ENCODE measurements at regions not wholly inside any gene's neighbourhood (a gene's known extent, or its start where the extent isn't known, plus 50 kb on each side); places are given as distances from the start of the nearest gene placed in this dataset.

DNA sequence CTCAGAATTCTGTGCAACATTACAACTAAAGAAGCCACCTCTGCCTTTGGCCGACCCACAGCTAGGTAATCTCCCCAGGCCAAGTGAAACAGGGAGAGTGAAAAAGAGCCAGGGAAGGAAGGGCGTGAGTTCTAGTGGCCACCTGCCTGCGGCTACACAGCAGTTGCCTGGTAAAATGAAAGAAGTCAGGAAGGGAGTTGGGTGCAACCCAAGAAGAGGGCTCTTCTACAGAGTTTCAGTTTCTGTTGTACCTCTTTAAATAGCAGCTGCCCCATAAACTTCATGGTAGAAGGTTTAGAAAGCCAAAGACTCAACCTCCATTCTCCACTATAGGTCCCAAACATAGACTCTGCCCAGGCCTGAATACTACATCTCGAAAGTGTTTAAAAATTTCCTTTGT lies 76.2 kb upstream of the TMEM168 start:
- TF ChIP-seq SPI1 (IDR thresholded peaks at IDR 0.05; ENCODE audit: borderline replicate concordance, low read depth) = no peak
- no peak for TF ChIP-seq GABPA (IDR thresholded peaks at IDR 0.05; ENCODE audit: low read depth)
- TF ChIP-seq, protein P1, sequence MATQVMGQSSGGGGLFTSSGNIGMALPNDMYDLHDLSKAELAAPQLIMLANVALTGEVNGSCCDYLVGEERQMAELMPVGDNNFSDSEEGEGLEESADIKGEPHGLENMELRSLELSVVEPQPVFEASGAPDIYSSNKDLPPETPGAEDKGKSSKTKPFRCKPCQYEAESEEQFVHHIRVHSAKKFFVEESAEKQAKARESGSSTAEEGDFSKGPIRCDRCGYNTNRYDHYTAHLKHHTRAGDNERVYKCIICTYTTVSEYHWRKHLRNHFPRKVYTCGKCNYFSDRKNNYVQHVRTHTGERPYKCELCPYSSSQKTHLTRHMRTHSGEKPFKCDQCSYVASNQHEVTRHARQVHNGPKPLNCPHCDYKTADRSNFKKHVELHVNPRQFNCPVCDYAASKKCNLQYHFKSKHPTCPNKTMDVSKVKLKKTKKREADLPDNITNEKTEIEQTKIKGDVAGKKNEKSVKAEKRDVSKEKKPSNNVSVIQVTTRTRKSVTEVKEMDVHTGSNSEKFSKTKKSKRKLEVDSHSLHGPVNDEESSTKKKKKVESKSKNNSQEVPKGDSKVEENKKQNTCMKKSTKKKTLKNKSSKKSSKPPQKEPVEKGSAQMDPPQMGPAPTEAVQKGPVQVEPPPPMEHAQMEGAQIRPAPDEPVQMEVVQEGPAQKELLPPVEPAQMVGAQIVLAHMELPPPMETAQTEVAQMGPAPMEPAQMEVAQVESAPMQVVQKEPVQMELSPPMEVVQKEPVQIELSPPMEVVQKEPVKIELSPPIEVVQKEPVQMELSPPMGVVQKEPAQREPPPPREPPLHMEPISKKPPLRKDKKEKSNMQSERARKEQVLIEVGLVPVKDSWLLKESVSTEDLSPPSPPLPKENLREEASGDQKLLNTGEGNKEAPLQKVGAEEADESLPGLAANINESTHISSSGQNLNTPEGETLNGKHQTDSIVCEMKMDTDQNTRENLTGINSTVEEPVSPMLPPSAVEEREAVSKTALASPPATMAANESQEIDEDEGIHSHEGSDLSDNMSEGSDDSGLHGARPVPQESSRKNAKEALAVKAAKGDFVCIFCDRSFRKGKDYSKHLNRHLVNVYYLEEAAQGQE (IDR thresholded peaks at IDR 0.05; ENCODE audit: insufficient replicate concordance, low read depth) = no peak
- no peak for TF ChIP-seq POLR2AphosphoS5 (IDR thresholded peaks at IDR 0.05; ENCODE audit: low read depth)
- TF ChIP-seq, protein P2, sequence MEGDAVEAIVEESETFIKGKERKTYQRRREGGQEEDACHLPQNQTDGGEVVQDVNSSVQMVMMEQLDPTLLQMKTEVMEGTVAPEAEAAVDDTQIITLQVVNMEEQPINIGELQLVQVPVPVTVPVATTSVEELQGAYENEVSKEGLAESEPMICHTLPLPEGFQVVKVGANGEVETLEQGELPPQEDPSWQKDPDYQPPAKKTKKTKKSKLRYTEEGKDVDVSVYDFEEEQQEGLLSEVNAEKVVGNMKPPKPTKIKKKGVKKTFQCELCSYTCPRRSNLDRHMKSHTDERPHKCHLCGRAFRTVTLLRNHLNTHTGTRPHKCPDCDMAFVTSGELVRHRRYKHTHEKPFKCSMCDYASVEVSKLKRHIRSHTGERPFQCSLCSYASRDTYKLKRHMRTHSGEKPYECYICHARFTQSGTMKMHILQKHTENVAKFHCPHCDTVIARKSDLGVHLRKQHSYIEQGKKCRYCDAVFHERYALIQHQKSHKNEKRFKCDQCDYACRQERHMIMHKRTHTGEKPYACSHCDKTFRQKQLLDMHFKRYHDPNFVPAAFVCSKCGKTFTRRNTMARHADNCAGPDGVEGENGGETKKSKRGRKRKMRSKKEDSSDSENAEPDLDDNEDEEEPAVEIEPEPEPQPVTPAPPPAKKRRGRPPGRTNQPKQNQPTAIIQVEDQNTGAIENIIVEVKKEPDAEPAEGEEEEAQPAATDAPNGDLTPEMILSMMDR (IDR thresholded peaks at IDR 0.05; ENCODE audit: insufficient read depth, low read length) = no peak
- Histone ChIP-seq H3K27ac (replicated peaks) (no peak overlapping the region), H3K27me3 (ENCODE audit: insufficient read depth, poor library complexity, severe bottlenecking) (no peaks in the 10 kb centered on the region), H3K4me3 (replicated peaks; ENCODE audit: insufficient read depth, low read length) (no peak overlapping the region)
- DNase-seq (ENCODE audit: low read depth in 1 of 2, low spot score in 1 of 2) = no peak

DNA sequence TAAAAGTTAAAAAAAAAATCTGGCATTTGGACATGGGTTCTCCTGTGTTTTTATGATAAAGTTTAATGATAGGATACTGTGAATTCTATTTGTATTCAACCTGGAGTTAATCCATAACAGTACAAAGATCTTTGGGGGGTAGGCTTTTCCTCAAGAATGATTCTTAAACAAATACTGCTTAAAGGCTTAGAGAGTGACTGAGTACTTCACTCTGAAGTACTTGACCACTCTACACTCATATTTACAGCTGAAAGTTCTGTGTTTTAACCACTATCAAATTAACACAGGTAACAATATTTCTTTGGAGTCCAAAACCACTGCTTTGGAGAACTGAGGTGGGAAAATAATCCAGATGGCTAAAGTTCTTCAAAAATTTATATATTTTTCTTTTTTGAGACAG lies 74.2 kb upstream of the TMEM168 start:
- DNase-seq (ENCODE audit: low read depth in 1 of 2, low spot score in 1 of 2) = no peak
- no peaks in the 10 kb centered on the region for H3K27me3 ChIP-seq (ENCODE audit: insufficient read depth, poor library complexity, severe bottlenecking)
- no peak overlapping the region for H3K4me3 ChIP-seq (replicated peaks; ENCODE audit: insufficient read depth, low read length)
- TF ChIP-seq, protein P2 (IDR thresholded peaks at IDR 0.05; ENCODE audit: insufficient read depth, low read length) = no peak
- no peak for TF ChIP-seq GABPA (IDR thresholded peaks at IDR 0.05; ENCODE audit: low read depth)
- no peak for TF ChIP-seq POLR2AphosphoS5 (IDR thresholded peaks at IDR 0.05; ENCODE audit: low read depth)
- no peak for TF ChIP-seq SPI1 (IDR thresholded peaks at IDR 0.05; ENCODE audit: borderline replicate concordance, low read depth)
- TF ChIP-seq, protein P1 (IDR thresholded peaks at IDR 0.05; ENCODE audit: insufficient replicate concordance, low read depth) = no peak
- no peak overlapping the region for H3K27ac ChIP-seq (replicated peaks)

DNA sequence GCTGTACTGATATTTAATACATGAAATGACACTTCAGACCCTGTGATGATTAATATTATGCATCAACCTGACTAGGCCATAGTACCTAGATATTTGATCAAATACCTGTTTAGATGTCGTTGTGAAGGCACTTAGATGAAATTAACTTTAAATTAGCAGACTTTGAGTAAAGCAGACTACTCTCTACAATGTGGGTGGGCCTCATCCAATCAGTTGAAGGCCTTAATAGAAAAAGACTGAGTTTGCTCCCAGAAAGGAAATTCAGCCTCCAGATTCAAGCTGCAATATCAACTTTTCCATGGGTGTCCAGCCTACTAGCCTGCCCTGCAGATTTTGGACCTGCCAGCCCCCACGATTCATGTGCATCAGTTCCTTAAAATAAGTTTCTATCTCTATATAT lies 68.6 kb upstream of the TMEM168 start:
- TF ChIP-seq, protein P2 (IDR thresholded peaks at IDR 0.05; ENCODE audit: insufficient read depth, low read length) = no peak
- TF ChIP-seq GABPA (IDR thresholded peaks at IDR 0.05; ENCODE audit: low read depth) (no peak), SPI1 (IDR thresholded peaks at IDR 0.05; ENCODE audit: borderline replicate concordance, low read depth) (no peak), POLR2AphosphoS5 (IDR thresholded peaks at IDR 0.05; ENCODE audit: low read depth) (no peak)
- TF ChIP-seq, protein P1 (IDR thresholded peaks at IDR 0.05; ENCODE audit: insufficient replicate concordance, low read depth) = no peak
- Histone ChIP-seq H3K4me3 (replicated peaks; ENCODE audit: insufficient read depth, low read length) (no peak overlapping the region), H3K27me3 (ENCODE audit: insufficient read depth, poor library complexity, severe bottlenecking) (no peaks in the 10 kb centered on the region), H3K27ac (replicated peaks) (no peak overlapping the region)
- DNase-seq (ENCODE audit: low read depth in 1 of 2, low spot score in 1 of 2) = no peak
